K562 (cell line): ENCODE measurements at regions not wholly inside any gene's neighbourhood (a gene's known extent, or its start where the extent isn't known, plus 50 kb on each side); places are given as distances from the start of the nearest gene placed in this dataset.

Experiments used
- ATAC-seq: fragments of 200-7000 bp; cut with Tn5 transposase; 3 replicates; pipeline ENCODE4 v1.9.1; 2020; ENCODE audit warnings: moderate library complexity
- BruUV-seq: library from RNA; stranded (reverse); fragments of 400-500 nt; replicated peaks from 2 replicates; lab custom pipeline; 2021; lab: Mats Ljungman, UMichigan
- CTCF ChIA-PET: fragments of 300-600 bp; formaldehyde crosslinking; extraction: SDS; loops from one replicate; lab custom pipeline; 2021; ENCODE audit warnings: low intra/inter-chr PET ratio; lab: Yijun Ruan, JAX
- POLR2A ChIA-PET: fragments of 300-600, 350-650 bp; sonication (Branson Sonifier 250); formaldehyde crosslinking; extraction: SDS; loops from one replicate; lab custom pipeline; 2021; ENCODE audit warnings: antibody characterized with exemption, inconsistent platforms; lab: Yijun Ruan, JAX
- DNase-seq, 4 experiments: peaks; one replicate each; pipeline versions ENCODE4 v3.0.0 to v3.0.0-alpha.2; 2011 to 2018; ENCODE audit warnings: low spot score in 3 of 4, mixed read lengths in 3 of 4; ENCODE audit errors: extremely low read depth in 1 of 4
- FAIRE-seq: peaks from 2 replicates; lab custom pipeline; 2011; peaks lifted over from hg19 to GRCh38; lab: Jason Lieb, UNC
- H2AFZ ChIP-seq: 2 replicates; pipeline ENCODE4 v1.6.0; 2011; ENCODE audit warnings: low read depth, low read length, control low read depth, inconsistent platforms
- H3K27ac ChIP-seq: fragments of 200-600 bp; 3 replicates; pipeline ENCODE4 v1.8.0; 2011; ENCODE audit warnings: low read depth, mild to moderate bottlenecking, control low read depth, inconsistent platforms, low read length, moderate library complexity, mixed read lengths; ENCODE audit errors: extremely low read depth
- H3K27me3 ChIP-seq, 2 experiments: fragments of 300-600 bp in 1 of 2; 2 replicates in 1 of 2; 3 replicates in 1 of 2; pipeline versions ENCODE4 v1.6.0 to v1.8.0; 2011; ENCODE audit warnings: inconsistent platforms in 2 of 2, low read length in 2 of 2, mild to moderate bottlenecking in 1 of 2, mixed read lengths in 1 of 2, moderate library complexity in 1 of 2; ENCODE audit not compliant: control insufficient read depth in 2 of 2, insufficient read depth in 2 of 2
- H3K36me3 ChIP-seq: fragments of 300-600 bp; 3 replicates; pipeline ENCODE4 v1.8.0; 2011; ENCODE audit warnings: mild to moderate bottlenecking, low read length, inconsistent platforms; ENCODE audit not compliant: control insufficient read depth, insufficient read depth
- H3K4me1 ChIP-seq, 2 experiments: fragments of 200-600 bp in 1 of 2; replicated peaks in 1 of 2; 2 replicates in 1 of 2; 3 replicates in 1 of 2; pipeline versions ENCODE4 v1.5.1 to v1.8.0; 2011; ENCODE audit warnings: inconsistent platforms in 2 of 2, low read length in 2 of 2, mild to moderate bottlenecking in 1 of 2, mixed read lengths in 1 of 2, moderate library complexity in 1 of 2; ENCODE audit not compliant: control insufficient read depth in 2 of 2, insufficient read depth in 2 of 2
- H3K4me2 ChIP-seq: 2 replicates; pipeline ENCODE4 v1.6.1; 2011; ENCODE audit warnings: low read length, control low read depth, inconsistent platforms, mixed read lengths; ENCODE audit not compliant: insufficient read depth
- H3K4me3 ChIP-seq: fragments of 200-600 bp; sonication (generic), shearing (Covaris generic); 2 replicates; pipeline ENCODE4 v1.5.1; 2016; ENCODE audit warnings: control low read depth, inconsistent platforms
- H3K79me2 ChIP-seq: fragments of 200-600 bp; 3 replicates; pipeline ENCODE4 v1.8.0; 2011; ENCODE audit warnings: low read length, inconsistent platforms; ENCODE audit not compliant: control insufficient read depth, insufficient read depth
- H3K9ac ChIP-seq, 2 experiments: 2 replicates each; pipeline versions ENCODE4 v1.6.0 to v1.6.1; 2011; ENCODE audit warnings: low read depth in 2 of 2, low read length in 2 of 2, control low read depth in 1 of 2, inconsistent platforms in 1 of 2, mild to moderate bottlenecking in 1 of 2, mixed read lengths in 1 of 2; ENCODE audit not compliant: insufficient read depth in 1 of 2
- H3K9me1 ChIP-seq: one replicate; pipeline ENCODE4 v1.6.0; 2011; ENCODE audit warnings: inconsistent platforms, mild to moderate bottlenecking, low read length, moderate library complexity; ENCODE audit not compliant: control insufficient read depth, insufficient read depth
- H3K9me3 ChIP-seq: replicated peaks from 2 replicates; pipeline ENCODE4 v1.5.1; 2011; ENCODE audit warnings: low read depth, low read length, inconsistent platforms; ENCODE audit not compliant: control insufficient read depth, insufficient read depth
- H4K20me1 ChIP-seq: replicated peaks from 2 replicates; pipeline ENCODE4 v1.6.1; 2011; ENCODE audit warnings: low read length, inconsistent platforms, mixed read lengths; ENCODE audit not compliant: control insufficient read depth, insufficient read depth
- MGA ChIP-seq: fragments of 450-650 bp; IDR thresholded peaks from 2 replicates; pipeline ENCODE4 v1.6.1; 2016; ENCODE audit warnings: mild to moderate bottlenecking, moderate library complexity
- MTF1 ChIP-seq: fragments of 250-450 bp; sonication (Bioruptor Pico); IDR thresholded peaks from 2 replicates; pipeline ENCODE4 v1.9.0; 2021; ENCODE audit warnings: moderate library complexity, mild to moderate bottlenecking, inconsistent platforms, borderline replicate concordance
- TSHZ1 ChIP-seq: fragments of 250-450 bp; sonication (Bioruptor Pico); IDR thresholded peaks from 2 replicates; pipeline ENCODE4 v1.4.0; 2020; ENCODE audit warnings: mild to moderate bottlenecking, moderate library complexity
- ZC3H4 ChIP-seq: sonication (generic); formaldehyde crosslinking; IDR thresholded peaks from 2 replicates; pipeline ENCODE4 v1.9.0; 2021; ENCODE audit warnings: missing genetic modification reagents, borderline replicate concordance
- WGBS: fragments of 100-300 bp; shearing (Covaris generic); methylation state at CpG from one replicate; pipeline ENCODE4 v1.1.6; 2016; ENCODE audit warnings: low coverage, mixed read lengths; ENCODE audit not compliant: insufficient coverage; ENCODE audit errors: missing lambda C conversion rate; 5-methylcytosine and 5-hydroxymethylcytosine counted together
- in situ Hi-C: fragments of 300-500 bp; cut with MboI; formaldehyde crosslinking; loops from 4 replicates; pipeline ENCODE4 v1.15.0; 2018; ENCODE audit warnings: inconsistent platforms, mixed read lengths
- intact Hi-C: fragments of 100-400 bp; cut with micrococcal nuclease; formaldehyde crosslinking; loops from 2 replicates; pipeline ENCODE4 v1.14.2; 2022

GRCh38 chr16:80114699-80115098, 426.1 kb upstream of the DYNLRB2 start:
- no peak overlapping the region for H3K27ac ChIP-seq
- no peak overlapping the region for H3K4me2 ChIP-seq
- H4K20me1 ChIP-seq = no peaks in the 10 kb centered on the region
- no peak for TF ChIP-seq ZC3H4 (CRISPR knock-in tag)
- TF ChIP-seq TSHZ1 (CRISPR knock-in tag) = no peak
- TF ChIP-seq MGA = no peak
- TF ChIP-seq MTF1 (CRISPR knock-in tag) = no peak
- TF ChIP-seq, all 486 proteins: peak for 0
- ChIA-PET CTCF (no interaction called here), POLR2A (interaction anchor here (0.6 to 1.2 kb wide), 2 partner anchors 14 to 717 kb away, joined by 3 read pairs; no protein-coding TSS in a partner anchor)
- H3K4me1 ChIP-seq = no peaks in the 10 kb centered on the region
- no peaks in the 10 kb centered on the region for H3K79me2 ChIP-seq
- no peak for FAIRE-seq
- H3K4me3 ChIP-seq = no peak overlapping the region
- no peaks in the 10 kb centered on the region for H3K9me3 ChIP-seq
- H3K36me3 ChIP-seq = no peaks in the 10 kb centered on the region
- no peak overlapping the region for H3K9ac ChIP-seq
- 0% methylated on average over 2 of the region's 2 CpGs for WGBS
- no peaks in the 10 kb centered on the region for H3K9me1 ChIP-seq
- peaks cover 2 to 19% of the 10 kb centered on the region in 2 experiments; a peak in 3 of 5 replicates for H3K27me3 ChIP-seq
- in situ Hi-C loops (no loop called here), intact Hi-C loops (no loop called here)
- DNase-seq = no peak
- no peak for ATAC-seq
- H2AFZ ChIP-seq = no peak overlapping the region
- BruUV-seq = no TSS peak
